K562 (cell line): ENCODE measurements at regions not wholly inside any gene's neighbourhood (a gene's known extent, or its start where the extent isn't known, plus 50 kb on each side); places are given as distances from the start of the nearest gene placed in this dataset.

ENCODE experiments used
- ATAC-seq: fragments of 200-7000 bp; cut with Tn5 transposase; 3 replicates; pipeline ENCODE4 v1.9.1; 2020; ENCODE audit warnings: moderate library complexity
- BruUV-seq: library from RNA; stranded (reverse); fragments of 400-500 nt; replicated peaks from 2 replicates; lab custom pipeline; 2021; lab: Mats Ljungman, UMichigan
- CTCF ChIA-PET: fragments of 300-600 bp; formaldehyde crosslinking; extraction: SDS; loops from one replicate; lab custom pipeline; 2021; ENCODE audit warnings: low intra/inter-chr PET ratio; lab: Yijun Ruan, JAX
- POLR2A ChIA-PET: fragments of 300-600, 350-650 bp; sonication (Branson Sonifier 250); formaldehyde crosslinking; extraction: SDS; loops from one replicate; lab custom pipeline; 2021; ENCODE audit warnings: antibody characterized with exemption, inconsistent platforms; lab: Yijun Ruan, JAX
- DNase-seq, 4 experiments: peaks; one replicate each; pipeline versions ENCODE4 v3.0.0 to v3.0.0-alpha.2; 2011 to 2018; ENCODE audit warnings: low spot score in 3 of 4, mixed read lengths in 3 of 4; ENCODE audit errors: extremely low read depth in 1 of 4
- FAIRE-seq: peaks from 2 replicates; lab custom pipeline; 2011; peaks lifted over from hg19 to GRCh38; lab: Jason Lieb, UNC
- H2AFZ ChIP-seq: 2 replicates; pipeline ENCODE4 v1.6.0; 2011; ENCODE audit warnings: low read depth, low read length, control low read depth, inconsistent platforms
- H3K27ac ChIP-seq: fragments of 200-600 bp; 3 replicates; pipeline ENCODE4 v1.8.0; 2011; ENCODE audit warnings: low read depth, mild to moderate bottlenecking, control low read depth, inconsistent platforms, low read length, moderate library complexity, mixed read lengths; ENCODE audit errors: extremely low read depth
- H3K27me3 ChIP-seq, 2 experiments: fragments of 300-600 bp in 1 of 2; 2 replicates in 1 of 2; 3 replicates in 1 of 2; pipeline versions ENCODE4 v1.6.0 to v1.8.0; 2011; ENCODE audit warnings: inconsistent platforms in 2 of 2, low read length in 2 of 2, mild to moderate bottlenecking in 1 of 2, mixed read lengths in 1 of 2, moderate library complexity in 1 of 2; ENCODE audit not compliant: control insufficient read depth in 2 of 2, insufficient read depth in 2 of 2
- H3K36me3 ChIP-seq: fragments of 300-600 bp; 3 replicates; pipeline ENCODE4 v1.8.0; 2011; ENCODE audit warnings: mild to moderate bottlenecking, low read length, inconsistent platforms; ENCODE audit not compliant: control insufficient read depth, insufficient read depth
- H3K4me1 ChIP-seq, 2 experiments: fragments of 200-600 bp in 1 of 2; replicated peaks in 1 of 2; 2 replicates in 1 of 2; 3 replicates in 1 of 2; pipeline versions ENCODE4 v1.5.1 to v1.8.0; 2011; ENCODE audit warnings: inconsistent platforms in 2 of 2, low read length in 2 of 2, mild to moderate bottlenecking in 1 of 2, mixed read lengths in 1 of 2, moderate library complexity in 1 of 2; ENCODE audit not compliant: control insufficient read depth in 2 of 2, insufficient read depth in 2 of 2
- H3K4me2 ChIP-seq: 2 replicates; pipeline ENCODE4 v1.6.1; 2011; ENCODE audit warnings: low read length, control low read depth, inconsistent platforms, mixed read lengths; ENCODE audit not compliant: insufficient read depth
- H3K4me3 ChIP-seq: fragments of 200-600 bp; sonication (generic), shearing (Covaris generic); 2 replicates; pipeline ENCODE4 v1.5.1; 2016; ENCODE audit warnings: control low read depth, inconsistent platforms
- H3K79me2 ChIP-seq: fragments of 200-600 bp; 3 replicates; pipeline ENCODE4 v1.8.0; 2011; ENCODE audit warnings: low read length, inconsistent platforms; ENCODE audit not compliant: control insufficient read depth, insufficient read depth
- H3K9ac ChIP-seq, 2 experiments: 2 replicates each; pipeline versions ENCODE4 v1.6.0 to v1.6.1; 2011; ENCODE audit warnings: low read depth in 2 of 2, low read length in 2 of 2, control low read depth in 1 of 2, inconsistent platforms in 1 of 2, mild to moderate bottlenecking in 1 of 2, mixed read lengths in 1 of 2; ENCODE audit not compliant: insufficient read depth in 1 of 2
- H3K9me1 ChIP-seq: one replicate; pipeline ENCODE4 v1.6.0; 2011; ENCODE audit warnings: inconsistent platforms, mild to moderate bottlenecking, low read length, moderate library complexity; ENCODE audit not compliant: control insufficient read depth, insufficient read depth
- H3K9me3 ChIP-seq: replicated peaks from 2 replicates; pipeline ENCODE4 v1.5.1; 2011; ENCODE audit warnings: low read depth, low read length, inconsistent platforms; ENCODE audit not compliant: control insufficient read depth, insufficient read depth
- H4K20me1 ChIP-seq: replicated peaks from 2 replicates; pipeline ENCODE4 v1.6.1; 2011; ENCODE audit warnings: low read length, inconsistent platforms, mixed read lengths; ENCODE audit not compliant: control insufficient read depth, insufficient read depth
- BRD9 ChIP-seq: fragments of 450-650 bp; IDR thresholded peaks from 2 replicates; pipeline ENCODE4 v1.6.1; 2018; ENCODE audit warnings: low read depth; ENCODE audit not compliant: partially characterized antibody
- ETS2 ChIP-seq: IDR thresholded peaks from 2 replicates; pipeline ENCODE4 v1.6.1; 2016; ENCODE audit warnings: borderline replicate concordance, missing genetic modification characterization, mild to moderate bottlenecking, moderate library complexity, missing compliant biosample characterization; ENCODE audit not compliant: poor library complexity, severe bottlenecking
- FOXJ2 ChIP-seq: fragments of 200-800 bp; sonication (Bioruptor generic); IDR thresholded peaks from 2 replicates; pipeline ENCODE4 v1.6.1; 2016; ENCODE audit warnings: missing genetic modification characterization, missing compliant biosample characterization
- FOXM1 ChIP-seq, 2 experiments: fragments of 450-650 bp in 1 of 2; sonication (generic) in 1 of 2; formaldehyde crosslinking in 1 of 2; IDR thresholded peaks; 2 replicates each; pipeline versions ENCODE4 v1.6.1 to v1.9.0; 2017 to 2022; ENCODE audit warnings: low read depth in 2 of 2, mild to moderate bottlenecking in 2 of 2, missing genetic modification reagents in 1 of 2, moderate library complexity in 1 of 2
- HDAC3 ChIP-seq: fragments of 450-650 bp; IDR thresholded peaks from 2 replicates; pipeline ENCODE4 v1.6.1; 2018; ENCODE audit warnings: borderline replicate concordance, mild to moderate bottlenecking, moderate library complexity; ENCODE audit not compliant: partially characterized antibody
- MYNN ChIP-seq, 2 experiments: sonication (generic); formaldehyde crosslinking in 1 of 2; IDR thresholded peaks; 2 replicates each; pipeline versions ENCODE4 v1.5.0 to v1.6.1; 2016 to 2020; ENCODE audit warnings: antibody characterized with exemption in 1 of 2, missing genetic modification reagents in 1 of 2
- NEUROD1 ChIP-seq: fragments of 150-350 bp; IDR thresholded peaks from 2 replicates; pipeline ENCODE4 v1.6.1; 2014; ENCODE audit warnings: borderline replicate concordance, low read length, low read depth; ENCODE audit not compliant: partially characterized antibody
- NONO ChIP-seq, 2 experiments: fragments of 200-400 bp in 1 of 2; fragments of 450-650 bp in 1 of 2; formaldehyde crosslinking in 1 of 2; IDR thresholded peaks; 2 replicates each; pipeline ENCODE4 v1.6.1; 2017; ENCODE audit warnings: low read depth in 2 of 2, mild to moderate bottlenecking in 2 of 2, moderate library complexity in 2 of 2, low read length in 1 of 2
- NRF1 ChIP-seq, 2 experiments: fragments of 450-650 bp; IDR thresholded peaks in 1 of 2; conservative IDR thresholded peaks in 1 of 2; 2 replicates each; pipeline ENCODE4 v1.6.1; 2014; ENCODE audit warnings: mild to moderate bottlenecking in 2 of 2
- POLR2AphosphoS2 ChIP-seq: IDR thresholded peaks from 2 replicates; pipeline ENCODE4 v1.6.1; 2012; ENCODE audit warnings: low read length, improper control_type of control experiment
- RBM39 ChIP-seq: fragments of 200-400 bp; formaldehyde crosslinking; optimal IDR thresholded peaks from 2 replicates; pipeline ENCODE3; 2018; ENCODE audit warnings: low read depth, low read length
- ZC3H8 ChIP-seq: fragments of 450-650 bp; IDR thresholded peaks from 2 replicates; pipeline ENCODE4 v1.6.1; 2017
- ZFP30 ChIP-seq: fragments of 250-450 bp; sonication (Bioruptor Pico); IDR thresholded peaks from 2 replicates; pipeline ENCODE4 v1.8.0; 2022; ENCODE audit warnings: moderate library complexity, mild to moderate bottlenecking, inconsistent platforms, borderline replicate concordance
- ZKSCAN3 ChIP-seq: fragments of 250-450 bp; sonication (Bioruptor Pico); IDR thresholded peaks from 2 replicates; pipeline ENCODE4 v1.4.0; 2020
- WGBS: fragments of 100-300 bp; shearing (Covaris generic); methylation state at CpG from one replicate; pipeline ENCODE4 v1.1.6; 2016; ENCODE audit warnings: low coverage, mixed read lengths; ENCODE audit not compliant: insufficient coverage; ENCODE audit errors: missing lambda C conversion rate; 5-methylcytosine and 5-hydroxymethylcytosine counted together
- in situ Hi-C: fragments of 300-500 bp; cut with MboI; formaldehyde crosslinking; loops from 4 replicates; pipeline ENCODE4 v1.15.0; 2018; ENCODE audit warnings: inconsistent platforms, mixed read lengths
- intact Hi-C: fragments of 100-400 bp; cut with micrococcal nuclease; formaldehyde crosslinking; loops from 2 replicates; pipeline ENCODE4 v1.14.2; 2022
- TF ChIP-seq, protein P1 (sequence below): fragments of 450-650 bp; IDR thresholded peaks from 2 replicates; pipeline ENCODE4 v1.6.1; 2016; ENCODE audit warnings: low read depth

DNA sequence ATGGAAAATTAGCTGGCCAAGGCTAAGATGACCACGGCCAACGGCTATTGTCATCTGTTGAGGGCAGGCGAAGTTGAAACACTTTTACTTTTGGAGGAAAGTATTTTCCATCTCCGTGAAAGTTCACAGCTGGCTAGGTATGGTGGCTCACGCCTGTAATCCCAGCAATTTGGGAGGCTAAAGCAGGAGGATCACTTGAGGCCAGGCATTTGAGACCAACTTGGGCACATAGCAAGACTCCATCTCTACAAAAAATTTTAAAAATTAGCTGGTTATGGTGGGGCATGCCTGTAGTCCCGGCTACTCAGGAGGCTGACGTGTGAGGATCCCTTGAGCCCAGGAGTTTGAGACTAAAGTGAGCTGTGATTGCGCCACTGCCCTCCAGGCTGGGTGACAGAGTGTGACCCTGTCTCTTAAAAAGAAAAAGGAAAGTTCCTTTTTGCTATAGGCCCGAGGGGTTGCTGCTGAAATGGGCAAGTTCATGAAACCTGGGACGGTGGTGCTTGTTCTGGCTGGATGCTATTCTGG is 85.5 kb upstream of the MKLN1 start:
- no peaks in the 10 kb centered on the region for H3K36me3 ChIP-seq
- no peak overlapping the region for H3K9ac ChIP-seq
- in situ Hi-C loops = no loop called here
- H3K4me1 ChIP-seq = no peaks in the 10 kb centered on the region
- no peaks in the 10 kb centered on the region for H3K79me2 ChIP-seq
- DNase-seq (no peak), FAIRE-seq (no peak), ATAC-seq (no peak)
- TF ChIP-seq ETS2 (no peak), POLR2AphosphoS2 (no peak), MYNN (IDR thresholded peaks at IDR 0.05) (no peak), MYNN (CRISPR knock-in tag; IDR thresholded peaks at IDR 0.05) (no peak), NEUROD1 (no peak), HDAC3 (no peak), FOXM1 (IDR thresholded peaks at IDR 0.05; ENCODE audit: low read depth) (no peak), FOXM1 (CRISPR knock-in tag; IDR thresholded peaks at IDR 0.05; ENCODE audit: low read depth) (no peak), ZKSCAN3 (no peak), BRD9 (no peak), ZFP30 (CRISPR knock-in tag) (no peak), FOXJ2 (no peak), NRF1 (conservative IDR thresholded peaks at IDR 0.05 in 1 of 2, IDR thresholded peaks at IDR 0.05 in 1 of 2) (no peak), NONO (IDR thresholded peaks at IDR 0.05; ENCODE audit: low read depth in 2 of 2, low read length in 1 of 2) (no peak), ZC3H8 (no peak), RBM39 (no peak)
- TF ChIP-seq, protein P1, sequence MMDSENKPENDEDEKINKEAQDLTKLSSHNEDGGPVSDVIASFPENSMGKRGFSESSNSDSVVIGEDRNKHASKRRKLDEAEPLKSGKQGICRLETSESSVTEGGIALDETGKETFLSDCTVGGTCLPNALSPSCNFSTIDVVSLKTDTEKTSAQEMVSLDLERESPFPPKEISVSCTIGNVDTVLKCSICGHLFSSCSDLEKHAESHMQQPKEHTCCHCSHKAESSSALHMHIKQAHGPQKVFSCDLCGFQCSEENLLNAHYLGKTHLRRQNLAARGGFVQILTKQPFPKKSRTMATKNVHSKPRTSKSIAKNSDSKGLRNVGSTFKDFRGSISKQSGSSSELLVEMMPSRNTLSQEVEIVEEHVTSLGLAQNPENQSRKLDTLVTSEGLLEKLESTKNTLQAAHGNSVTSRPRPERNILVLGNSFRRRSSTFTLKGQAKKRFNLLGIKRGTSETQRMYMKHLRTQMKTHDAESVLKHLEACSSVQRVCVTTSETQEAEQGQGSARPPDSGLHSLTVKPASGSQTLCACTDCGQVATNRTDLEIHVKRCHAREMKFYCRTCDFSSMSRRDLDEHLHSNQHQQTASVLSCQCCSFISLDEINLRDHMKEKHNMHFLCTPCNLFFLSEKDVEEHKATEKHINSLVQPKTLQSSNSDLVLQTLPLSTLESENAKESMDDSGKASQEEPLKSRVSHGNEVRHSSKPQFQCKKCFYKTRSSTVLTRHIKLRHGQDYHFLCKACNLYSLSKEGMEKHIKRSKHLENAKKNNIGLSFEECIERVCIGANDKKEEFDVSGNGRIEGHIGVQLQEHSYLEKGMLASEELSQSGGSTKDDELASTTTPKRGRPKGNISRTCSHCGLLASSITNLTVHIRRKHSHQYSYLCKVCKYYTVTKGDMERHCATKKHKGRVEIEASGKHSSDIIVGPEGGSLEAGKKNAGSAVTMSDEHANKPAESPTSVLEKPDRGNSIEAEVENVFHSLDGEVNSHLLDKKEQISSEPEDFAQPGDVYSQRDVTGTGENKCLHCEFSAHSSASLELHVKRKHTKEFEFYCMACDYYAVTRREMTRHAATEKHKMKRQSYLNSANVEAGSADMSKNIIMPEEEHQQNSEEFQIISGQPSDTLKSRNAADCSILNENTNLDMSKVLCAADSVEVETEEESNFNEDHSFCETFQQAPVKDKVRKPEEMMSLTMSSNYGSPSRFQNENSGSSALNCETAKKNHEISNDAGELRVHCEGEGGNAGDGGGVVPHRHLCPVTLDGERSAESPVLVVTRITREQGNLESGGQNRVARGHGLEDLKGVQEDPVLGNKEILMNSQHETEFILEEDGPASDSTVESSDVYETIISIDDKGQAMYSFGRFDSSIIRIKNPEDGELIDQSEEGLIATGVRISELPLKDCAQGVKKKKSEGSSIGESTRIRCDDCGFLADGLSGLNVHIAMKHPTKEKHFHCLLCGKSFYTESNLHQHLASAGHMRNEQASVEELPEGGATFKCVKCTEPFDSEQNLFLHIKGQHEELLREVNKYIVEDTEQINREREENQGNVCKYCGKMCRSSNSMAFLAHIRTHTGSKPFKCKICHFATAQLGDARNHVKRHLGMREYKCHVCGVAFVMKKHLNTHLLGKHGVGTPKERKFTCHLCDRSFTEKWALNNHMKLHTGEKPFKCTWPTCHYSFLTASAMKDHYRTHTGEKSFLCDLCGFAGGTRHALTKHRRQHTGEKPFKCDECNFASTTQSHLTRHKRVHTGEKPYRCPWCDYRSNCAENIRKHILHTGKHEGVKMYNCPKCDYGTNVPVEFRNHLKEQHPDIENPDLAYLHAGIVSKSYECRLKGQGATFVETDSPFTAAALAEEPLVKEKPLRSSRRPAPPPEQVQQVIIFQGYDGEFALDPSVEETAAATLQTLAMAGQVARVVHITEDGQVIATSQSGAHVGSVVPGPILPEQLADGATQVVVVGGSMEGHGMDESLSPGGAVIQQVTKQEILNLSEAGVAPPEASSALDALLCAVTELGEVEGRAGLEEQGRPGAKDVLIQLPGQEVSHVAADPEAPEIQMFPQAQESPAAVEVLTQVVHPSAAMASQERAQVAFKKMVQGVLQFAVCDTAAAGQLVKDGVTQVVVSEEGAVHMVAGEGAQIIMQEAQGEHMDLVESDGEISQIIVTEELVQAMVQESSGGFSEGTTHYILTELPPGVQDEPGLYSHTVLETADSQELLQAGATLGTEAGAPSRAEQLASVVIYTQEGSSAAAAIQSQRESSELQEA = no peak
- H3K27me3 ChIP-seq = peaks cover 39 to 43% of the 10 kb centered on the region in 2 experiments
- H3K9me1 ChIP-seq = no peaks in the 10 kb centered on the region
- no peak overlapping the region for H3K4me2 ChIP-seq
- 3% methylated on average over 10 of the region's 10 CpGs for WGBS
- ChIA-PET POLR2A (interaction anchor here (0.7 kb wide), 1 partner anchor 1347 kb away, joined by 3 read pairs; no protein-coding TSS in a partner anchor), CTCF (no interaction called here)
- H3K9me3 ChIP-seq = no peaks in the 10 kb centered on the region; the same call in 1 of the 2 replicates
- no peak overlapping the region for H2AFZ ChIP-seq
- H3K27ac ChIP-seq = no peak overlapping the region
- peaks cover 5% of the 10 kb centered on the region for H4K20me1 ChIP-seq
- intact Hi-C loops = no loop called here
- no TSS peak for BruUV-seq
- H3K4me3 ChIP-seq = no peak overlapping the region
